ENCODE measurements at regions not wholly inside any gene's neighbourhood (a gene's known extent, or its start where the extent isn't known, plus 50 kb on each side); places are given as distances from the start of the nearest gene placed in this dataset.

DNA sequence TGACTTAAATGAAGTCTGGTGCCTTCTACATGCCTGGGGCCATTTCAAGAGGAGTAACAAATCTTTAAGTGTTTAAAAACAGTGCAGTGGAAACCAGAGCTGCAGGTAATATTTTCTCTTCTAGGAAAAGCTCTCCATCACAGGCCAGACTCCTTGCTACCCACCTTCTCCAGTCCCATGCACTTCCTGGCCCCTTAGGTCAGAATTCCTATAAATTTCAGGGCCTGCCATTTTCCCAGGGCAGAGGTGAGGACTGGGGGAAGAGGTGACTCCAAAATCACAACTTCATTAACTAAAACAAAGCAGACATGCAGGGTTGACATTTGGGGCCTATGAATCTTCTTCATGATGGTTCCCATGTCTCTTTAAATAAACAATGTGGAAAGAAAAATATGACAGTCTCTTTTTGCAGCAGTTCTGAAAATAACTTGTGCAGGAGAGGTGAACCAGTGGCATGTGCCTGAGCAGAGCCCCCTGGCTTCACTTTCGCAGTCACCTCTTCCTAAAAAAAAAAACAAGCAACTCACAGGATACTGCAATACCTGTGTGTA is 63.7 kb upstream of the TANC1 start:
- DNase-seq (ENCODE audit: low spot score) (no peak), FAIRE-seq (no peak)

DNA sequence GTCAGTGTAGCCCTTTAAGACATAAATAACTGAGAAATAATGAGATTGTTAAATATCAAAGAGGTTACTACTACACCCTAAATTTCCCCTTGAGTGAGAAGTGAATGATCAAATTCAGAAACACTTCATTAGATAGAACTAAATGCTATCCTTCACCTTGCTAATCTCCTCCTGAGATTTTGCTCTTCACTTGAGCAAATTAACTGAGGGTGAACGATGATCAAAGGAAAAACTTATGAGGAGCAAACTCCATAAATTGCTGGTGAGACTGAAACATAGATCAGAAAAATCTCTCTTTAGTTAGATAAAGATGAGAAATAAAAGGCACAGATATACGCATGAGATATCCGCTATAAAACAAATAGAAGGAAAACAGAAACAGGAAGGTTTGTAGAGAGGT is 63.1 kb upstream of the TANC1 start:
- DNase-seq (ENCODE audit: low spot score) (no peak), FAIRE-seq (no peak)

DNA sequence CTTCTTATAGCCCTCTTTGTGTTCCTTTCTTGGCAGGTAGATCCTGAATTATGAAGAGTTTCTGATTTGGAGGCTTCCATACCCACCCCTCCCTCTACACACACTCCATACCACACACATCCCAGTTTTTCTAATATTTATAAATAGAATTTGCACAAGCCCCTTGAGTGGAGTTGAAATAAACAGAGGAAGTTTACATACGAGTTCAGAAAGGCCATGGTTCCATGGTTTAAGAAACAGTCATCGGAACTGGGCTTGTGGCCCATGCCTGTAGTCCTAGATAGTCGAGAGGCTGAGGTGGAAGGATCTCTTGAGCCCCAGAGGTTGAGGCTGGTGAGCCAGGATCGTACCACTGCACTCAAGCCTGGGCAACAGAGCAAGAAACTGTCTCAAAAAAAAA is 62.7 kb upstream of the TANC1 start:
- no peak for DNase-seq (ENCODE audit: low spot score)
- FAIRE-seq, result no peak

DNA sequence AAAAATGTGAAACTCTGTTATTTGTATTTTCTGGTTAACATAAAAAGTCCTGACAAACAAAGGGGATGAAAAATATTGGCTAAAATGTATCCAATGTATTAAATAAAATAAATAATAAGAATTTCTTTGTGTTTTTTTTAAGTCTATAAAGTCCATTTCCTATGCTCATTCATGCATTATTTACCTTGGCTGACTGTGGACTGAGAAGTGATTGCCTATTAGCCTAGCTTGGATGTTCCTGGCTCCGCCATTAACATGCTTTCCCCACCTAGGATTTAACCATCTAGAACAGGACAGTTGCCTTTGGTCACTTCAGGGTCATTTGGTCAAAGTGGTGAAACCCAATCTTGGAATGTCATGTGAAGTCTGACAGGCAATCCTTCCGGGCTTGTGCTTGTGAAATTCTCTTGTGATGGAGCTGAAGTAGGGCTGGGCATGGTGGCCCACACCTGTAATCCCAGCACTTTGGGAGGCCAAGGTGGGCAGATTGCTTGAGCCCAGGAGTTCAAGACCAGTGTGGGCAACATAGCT is 60.4 kb upstream of the TANC1 start:
- DNase-seq (ENCODE audit: low spot score) (no peak), FAIRE-seq (no peak)

DNA sequence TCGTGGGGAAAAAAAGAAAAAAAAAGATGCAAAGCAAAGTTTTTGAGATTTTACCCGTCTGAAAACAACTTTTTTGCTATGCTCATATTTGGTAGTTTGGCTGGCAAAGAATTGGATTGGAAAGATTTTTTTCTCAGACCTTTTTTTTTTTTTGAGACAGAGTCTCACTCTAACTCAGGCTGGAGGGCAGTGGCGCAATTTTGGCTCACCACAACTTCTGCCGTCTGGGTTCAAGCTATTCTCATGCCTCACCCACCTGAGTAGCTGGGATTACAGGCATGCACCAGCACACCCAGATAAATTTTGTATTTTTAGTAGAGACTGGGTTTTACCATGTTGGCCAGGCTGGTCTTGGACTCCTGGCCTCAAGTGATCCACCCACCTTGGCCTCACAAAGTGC is 56.3 kb upstream of the TANC1 start:
- FAIRE-seq (no peak), DNase-seq (ENCODE audit: low spot score) (no peak)

DNA sequence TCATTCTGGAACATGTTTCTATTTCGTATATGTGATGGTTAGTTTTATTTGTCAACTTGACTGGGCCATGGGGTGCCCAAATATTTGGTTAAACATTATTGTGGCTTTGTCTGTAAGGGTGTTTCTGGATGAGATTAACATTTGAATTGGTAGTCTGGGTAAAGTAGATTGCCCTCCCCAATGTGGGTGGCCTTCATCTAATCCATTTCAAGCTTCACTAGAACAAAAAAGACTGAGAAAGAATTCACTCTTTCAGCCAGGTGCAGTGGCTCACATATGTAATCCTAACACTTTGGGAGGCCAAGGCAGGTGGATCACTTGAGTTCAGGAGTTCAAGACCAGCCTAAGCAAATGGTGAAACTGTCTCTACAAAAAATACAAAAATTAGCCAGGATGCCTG is 55.7 kb upstream of the TANC1 start:
- no peak for DNase-seq (ENCODE audit: low spot score)
- no peak for FAIRE-seq

DNA sequence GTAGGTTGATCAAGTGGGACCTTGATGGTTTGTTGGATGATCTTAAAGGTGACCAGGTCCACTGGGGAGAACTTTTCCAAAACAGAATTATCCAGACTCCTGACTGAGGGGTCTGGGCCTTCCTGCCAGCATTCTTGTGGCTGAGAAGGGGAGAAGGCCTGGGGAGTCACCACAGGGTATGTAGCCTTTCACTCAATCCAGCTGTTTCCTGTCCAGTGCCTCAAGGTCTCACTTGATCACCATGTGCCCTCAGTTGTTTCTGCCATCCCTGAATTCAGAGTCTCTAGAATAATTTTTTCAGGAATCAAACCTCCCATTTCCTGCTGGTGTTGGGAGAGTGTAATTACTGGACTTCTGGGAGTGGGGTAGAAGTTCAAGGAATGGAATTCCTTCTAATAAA is 54.4 kb upstream of the TANC1 start:
- FAIRE-seq (no peak), DNase-seq (ENCODE audit: low spot score) (no peak)

DNA sequence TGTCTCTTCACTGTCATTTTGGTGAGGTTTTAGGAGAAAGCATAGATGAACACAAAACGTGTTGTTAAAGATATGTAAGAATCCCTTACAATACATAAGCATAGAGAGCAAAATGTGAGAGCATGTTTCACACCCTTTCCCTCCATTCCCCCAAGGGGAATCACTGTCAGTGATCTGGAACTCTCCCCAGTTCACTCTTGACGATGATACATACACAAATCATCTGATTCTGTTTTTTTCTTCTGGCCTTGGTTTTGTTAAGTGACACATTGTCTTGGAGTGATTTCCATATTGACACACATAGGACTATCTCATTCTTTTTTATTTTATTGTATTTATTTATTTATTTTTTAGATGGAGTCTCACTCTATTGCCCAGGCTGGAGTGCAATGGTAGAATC is 53.7 kb upstream of the TANC1 start:
- DNase-seq (ENCODE audit: low spot score) (no peak), FAIRE-seq (no peak)

DNA sequence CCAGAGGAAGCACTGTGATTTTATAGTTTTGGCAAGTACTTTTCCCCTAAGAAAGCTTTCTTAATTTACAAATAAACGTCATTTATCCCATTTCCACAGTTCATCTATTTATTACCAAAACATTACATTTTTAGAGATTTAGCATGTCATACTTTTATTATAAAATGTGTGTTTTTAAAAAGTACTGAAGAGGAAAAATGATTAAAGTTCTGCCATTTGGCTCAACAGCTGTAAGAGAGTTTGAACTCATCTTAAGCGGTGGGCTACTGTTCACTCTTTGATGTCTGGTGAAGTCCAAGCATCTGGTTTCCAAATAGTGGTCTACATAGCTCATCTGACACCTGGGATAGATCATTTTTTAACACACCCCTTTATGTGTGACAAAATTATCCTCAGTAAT is 51.3 kb upstream of the TANC1 start:
- FAIRE-seq (no peak), DNase-seq (ENCODE audit: low spot score) (no peak)

DNA sequence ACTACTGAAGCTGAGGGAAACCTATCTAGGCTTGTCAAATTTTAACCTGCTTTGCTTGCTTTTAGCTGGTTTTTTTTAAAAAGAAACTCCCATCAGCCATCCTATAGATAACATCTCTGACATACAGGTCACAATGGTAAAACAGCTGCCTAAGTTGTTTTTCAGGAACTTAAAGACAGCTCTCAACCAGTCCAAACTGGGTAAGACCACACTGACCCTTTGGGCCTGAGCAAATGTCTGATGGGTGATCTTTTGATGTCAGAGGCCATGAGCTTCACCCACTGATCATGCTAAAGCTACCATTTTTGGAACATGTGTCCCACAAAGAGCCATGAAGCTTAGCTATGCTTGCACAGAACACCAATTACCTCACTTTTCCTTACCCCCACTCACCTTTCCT is 50.0 kb upstream of the TANC1 start:
- FAIRE-seq (no peak), DNase-seq (ENCODE audit: low spot score) (no peak)
